SK-N-SH (cell line): ENCODE measurements at regions not wholly inside any gene's neighbourhood (a gene's known extent, or its start where the extent isn't known, plus 50 kb on each side); places are given as distances from the start of the nearest gene placed in this dataset.
"Not testable (repeated sequence)": the region's sequence is repeated elsewhere in the genome, so short reads cannot be mapped to it uniquely, and the experiment has no call there.

Experiments used
- CTCF ChIA-PET: fragments of 300-600, 350-600 bp; formaldehyde crosslinking; extraction: SDS; loops from one replicate; lab custom pipeline; 2021; lab: Yijun Ruan, JAX
- POLR2A ChIA-PET: fragments of 350-600 bp; sonication (Branson Sonifier 250); formaldehyde crosslinking; extraction: SDS; loops from one replicate; lab custom pipeline; 2020; ENCODE audit warnings: antibody characterized with exemption, inconsistent platforms; lab: Yijun Ruan, JAX
- DNase-seq: peaks from one replicate; pipeline ENCODE4 v3.0.0; 2012
- H2AFZ ChIP-seq: fragments of 200-600 bp; sonication (generic); 2 replicates; pipeline ENCODE4 v1.8.1; 2016; ENCODE audit warnings: antibody characterized with exemption, mild to moderate bottlenecking, low read depth
- H3F3A ChIP-seq: fragments of 200-600 bp; sonication (generic); replicated peaks from 2 replicates; pipeline ENCODE3; 2016; ENCODE audit warnings: antibody characterized with exemption, mild to moderate bottlenecking; ENCODE audit not compliant: insufficient read depth
- H3K27ac ChIP-seq, 2 experiments: fragments of 200-500 bp in 1 of 2; fragments of 200-600 bp in 1 of 2; sonication (Bioruptor generic) in 1 of 2; sonication (generic), shearing (Covaris generic) in 1 of 2; 2 replicates each; pipeline versions ENCODE4 v1.5.1 to v1.6.1; 2014 to 2016; ENCODE audit warnings: low read depth in 2 of 2, inconsistent platforms in 1 of 2, low read length in 1 of 2, mild to moderate bottlenecking in 1 of 2, mixed read lengths in 1 of 2
- H3K27me3 ChIP-seq: fragments of 200-600 bp; sonication (generic), shearing (Covaris generic); 2 replicates; pipeline ENCODE4 v1.6.1; 2016; ENCODE audit warnings: mixed run types; ENCODE audit not compliant: insufficient read depth
- H3K36me3 ChIP-seq, 2 experiments: fragments of 200-500 bp in 1 of 2; fragments of 200-600 bp in 1 of 2; sonication (Bioruptor generic) in 1 of 2; sonication (generic) in 1 of 2; replicated peaks in 1 of 2; 2 replicates each; pipeline versions ENCODE3 to v1.5.1; 2014 to 2016; ENCODE audit warnings: low read length in 1 of 2, mild to moderate bottlenecking in 1 of 2; ENCODE audit not compliant: insufficient read depth in 2 of 2, control insufficient read depth in 1 of 2
- H3K4me1 ChIP-seq, 2 experiments: fragments of 200-500 bp in 1 of 2; fragments of 200-600 bp in 1 of 2; sonication (Bioruptor generic) in 1 of 2; sonication (generic), shearing (Covaris generic) in 1 of 2; 2 replicates each; pipeline versions ENCODE4 v1.5.1 to v1.6.1; 2014 to 2016; ENCODE audit warnings: low read depth in 1 of 2, low read length in 1 of 2, mixed run types in 1 of 2; ENCODE audit not compliant: insufficient read depth in 2 of 2, control insufficient read depth in 1 of 2
- H3K4me2 ChIP-seq: fragments of 200-600 bp; sonication (generic), shearing (Covaris generic); 2 replicates; pipeline ENCODE4 v1.6.1; 2017; ENCODE audit warnings: mixed run types
- H3K4me3 ChIP-seq, 2 experiments: fragments of 200-500 bp in 1 of 2; fragments of 200-600 bp in 1 of 2; sonication (Bioruptor generic) in 1 of 2; sonication (generic), shearing (Covaris generic) in 1 of 2; 2 replicates each; pipeline versions ENCODE4 v1.5.1 to v1.8.1; 2014 to 2016; ENCODE audit warnings: low read depth in 2 of 2, inconsistent platforms in 1 of 2, low read length in 1 of 2, mild to moderate bottlenecking in 1 of 2, mixed read lengths in 1 of 2, moderate library complexity in 1 of 2
- H3K79me2 ChIP-seq: fragments of 200-600 bp; sonication (generic); 2 replicates; pipeline ENCODE4 v1.8.1; 2017; ENCODE audit warnings: mild to moderate bottlenecking; ENCODE audit not compliant: insufficient read depth
- H3K9ac ChIP-seq: fragments of 200-600 bp; sonication (generic); 2 replicates; pipeline ENCODE4 v1.6.1; 2017; ENCODE audit warnings: mixed run types
- H3K9me2 ChIP-seq: fragments of 200-600 bp; sonication (generic); 2 replicates; pipeline ENCODE4 v1.6.1; 2017; ENCODE audit warnings: mixed run types
- H3K9me3 ChIP-seq: fragments of 200-600 bp; sonication (generic); 2 replicates; pipeline ENCODE4 v1.6.1; 2017; ENCODE audit warnings: mixed run types, mild to moderate bottlenecking, moderate library complexity
- H4K20me1 ChIP-seq: fragments of 200-600 bp; sonication (generic); 2 replicates; pipeline ENCODE4 v1.6.1; 2017; ENCODE audit warnings: mild to moderate bottlenecking, mixed run types; ENCODE audit not compliant: insufficient read depth
- CHD2 ChIP-seq: fragments of 150-350 bp; IDR thresholded peaks from 2 replicates; pipeline ENCODE4 v1.6.1; 2018; ENCODE audit warnings: low read length; ENCODE audit not compliant: partially characterized antibody
- ELF1 ChIP-seq: IDR thresholded peaks from 2 replicates; pipeline ENCODE4 v1.4.0; 2012
- EP300 ChIP-seq, 2 experiments: IDR thresholded peaks; 2 replicates each; pipeline versions ENCODE4 v1.4.0 to v1.6.1; 2012; ENCODE audit warnings: borderline replicate concordance in 1 of 2, low read depth in 1 of 2, low read length in 1 of 2
- FOXJ3 ChIP-seq: sonication (generic); formaldehyde crosslinking; IDR thresholded peaks from 2 replicates; pipeline ENCODE4 v1.5.1; 2020; ENCODE audit warnings: mild to moderate bottlenecking, missing genetic modification reagents
- FOXM1 ChIP-seq: IDR thresholded peaks from 2 replicates; pipeline ENCODE4 v1.4.0; 2012; ENCODE audit warnings: low read depth, mild to moderate bottlenecking
- GATA2 ChIP-seq: sonication (generic); formaldehyde crosslinking; IDR thresholded peaks from 2 replicates; pipeline ENCODE4 v1.5.0; 2020; ENCODE audit warnings: mild to moderate bottlenecking, missing genetic modification reagents
- JUND ChIP-seq: IDR thresholded peaks from 2 replicates; pipeline ENCODE4 v1.4.0; 2012
- MEF2A ChIP-seq: IDR thresholded peaks from 2 replicates; pipeline ENCODE4 v1.4.0; 2012; ENCODE audit warnings: low read depth, borderline replicate concordance
- MXI1 ChIP-seq: IDR thresholded peaks from 2 replicates; pipeline ENCODE4 v1.6.1; 2012; ENCODE audit warnings: mild to moderate bottlenecking, low read depth, low read length, improper control_type of control experiment
- NFIC ChIP-seq: IDR thresholded peaks from 2 replicates; pipeline ENCODE4 v1.4.0; 2012; ENCODE audit warnings: borderline replicate concordance
- RAD21 ChIP-seq: IDR thresholded peaks from 2 replicates; pipeline ENCODE4 v1.6.1; 2012; ENCODE audit warnings: mild to moderate bottlenecking, low read length
- RCOR1 ChIP-seq: fragments of 150-350 bp; IDR thresholded peaks from 2 replicates; pipeline ENCODE4 v1.6.1; 2017; ENCODE audit warnings: antibody characterized with exemption, low read length
- RXRA ChIP-seq: IDR thresholded peaks from 2 replicates; pipeline ENCODE4 v1.4.0; 2012; ENCODE audit warnings: low read depth, mild to moderate bottlenecking, borderline replicate concordance
- TCF12 ChIP-seq: IDR thresholded peaks from 2 replicates; pipeline ENCODE4 v1.4.0; 2012
- YY1 ChIP-seq: IDR thresholded peaks from 2 replicates; pipeline ENCODE4 v1.4.0; 2012; ENCODE audit warnings: low read depth, mild to moderate bottlenecking
- WGBS: methylation state at CpG from one replicate; pipeline ENCODE4 v1.1.6; 2017; ENCODE audit warnings: low lambda C conversion rate; 5-methylcytosine and 5-hydroxymethylcytosine counted together
- TF ChIP-seq, protein P1 (sequence below): IDR thresholded peaks from 2 replicates; pipeline ENCODE4 v1.4.0; 2012; ENCODE audit warnings: low read depth, borderline replicate concordance
- TF ChIP-seq, protein P2 (sequence below): IDR thresholded peaks from 2 replicates; pipeline ENCODE4 v1.4.0; 2012; ENCODE audit warnings: low read depth, borderline replicate concordance
- TF ChIP-seq, protein P3 (sequence below): fragments of 200-600 bp; sonication (generic); IDR thresholded peaks from 2 replicates; pipeline ENCODE4 v1.6.1; 2017; ENCODE audit warnings: antibody characterized with exemption, mild to moderate bottlenecking, moderate library complexity

DNA sequence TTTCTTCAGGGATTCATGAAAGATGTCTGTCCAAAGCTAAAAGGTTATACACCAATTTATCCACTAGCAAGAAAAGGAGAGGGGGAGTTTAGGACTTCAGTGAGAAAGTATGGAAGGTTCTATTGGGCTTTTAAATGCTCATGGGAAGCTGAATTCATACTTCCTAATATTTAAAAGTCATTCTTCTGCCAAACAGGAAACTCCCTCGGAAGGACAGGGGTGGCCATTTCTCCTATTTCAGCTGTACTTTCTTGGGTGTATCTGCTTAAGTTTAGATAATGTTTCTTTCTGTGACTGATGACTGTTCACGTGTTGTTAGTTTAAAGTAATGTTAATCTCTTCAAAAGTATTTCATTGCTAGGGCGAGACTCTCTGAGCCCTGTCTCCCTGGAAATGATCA, 80.5 kb upstream of the IFNGR1 start:
- no peaks in the 10 kb centered on the region for H3K9me3 ChIP-seq
- H3K27me3 ChIP-seq, result no peaks in the 10 kb centered on the region; the same call in 1 of the 2 replicates
- no peaks in the 10 kb centered on the region for H3K79me2 ChIP-seq
- WGBS, result 21% methylated on average over 3 of the region's 3 CpGs
- no peaks in the 10 kb centered on the region for H3F3A ChIP-seq
- H3K9me2 ChIP-seq, result no peaks in the 10 kb centered on the region
- no peak overlapping the region for H3K9ac ChIP-seq
- no peaks in the 10 kb centered on the region for H3K4me1 ChIP-seq
- H3K36me3 ChIP-seq, result no peaks in the 10 kb centered on the region
- no peak overlapping the region for H3K27ac ChIP-seq
- no peak overlapping the region for H2AFZ ChIP-seq
- no peak overlapping the region for H3K4me2 ChIP-seq
- TF ChIP-seq FOXJ3 (CRISPR knock-in tag), result no peak
- no peak for TF ChIP-seq GATA2 (CRISPR knock-in tag)
- no peak for TF ChIP-seq ELF1
- no peak for TF ChIP-seq CHD2
- no peak for TF ChIP-seq NFIC
- no peak for TF ChIP-seq FOXM1
- no peaks in the 10 kb centered on the region for H4K20me1 ChIP-seq
- POLR2A ChIA-PET, result no interaction called here
- CTCF ChIA-PET, result interaction anchor here (1.0 to 3.0 kb wide), 3 partner anchors 10 to 28 kb away, joined by 3 to 10 read pairs (median 3); no protein-coding TSS in a partner anchor
- H3K4me3 ChIP-seq, result no peak overlapping the region
- DNase-seq, result no peak

DNA sequence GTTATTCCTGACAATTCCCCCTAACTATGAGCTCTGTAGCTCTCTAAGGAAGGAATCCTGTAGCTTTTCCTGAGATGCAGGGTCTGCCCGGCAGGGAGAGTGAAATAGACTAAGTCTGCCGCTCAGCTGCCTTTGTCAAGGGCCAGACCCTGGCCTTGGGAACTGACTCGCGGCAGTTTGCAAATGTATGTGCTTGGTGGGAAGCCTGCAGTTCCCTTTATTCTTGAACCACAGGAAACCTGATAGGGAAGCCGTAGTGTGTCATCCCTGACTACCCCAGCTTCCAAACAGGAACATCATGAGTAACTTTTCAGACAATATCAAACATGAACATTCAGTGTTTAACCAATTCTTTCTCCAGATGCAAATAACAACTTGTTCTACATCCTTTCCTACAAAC, 78.7 kb upstream of the IFNGR1 start:
- ChIA-PET POLR2A (no interaction called here), CTCF (interaction anchor here (1.2 to 3.0 kb wide), 3 partner anchors 10 to 26 kb away, joined by 3 to 10 read pairs (median 6); no protein-coding TSS in a partner anchor)
- Histone ChIP-seq H3K9ac (no peak overlapping the region), H3K4me1 (no peaks in the 10 kb centered on the region), H3K79me2 (no peaks in the 10 kb centered on the region), H3K27ac (no peak overlapping the region), H3F3A (no peaks in the 10 kb centered on the region), H4K20me1 (no peaks in the 10 kb centered on the region), H2AFZ (no peak overlapping the region), H3K27me3 (no peaks in the 10 kb centered on the region; the same call in 1 of the 2 replicates), H3K9me3 (no peaks in the 10 kb centered on the region), H3K9me2 (no peaks in the 10 kb centered on the region), H3K4me2 (no peak overlapping the region), H3K36me3 (no peaks in the 10 kb centered on the region), H3K4me3 (no peak overlapping the region)
- 26% methylated on average over 3 of the region's 5 CpGs for WGBS
- TF ChIP-seq MEF2A, result no peak
- TF ChIP-seq MXI1, result no peak
- TF ChIP-seq YY1, result no peak
- TF ChIP-seq, protein P1, sequence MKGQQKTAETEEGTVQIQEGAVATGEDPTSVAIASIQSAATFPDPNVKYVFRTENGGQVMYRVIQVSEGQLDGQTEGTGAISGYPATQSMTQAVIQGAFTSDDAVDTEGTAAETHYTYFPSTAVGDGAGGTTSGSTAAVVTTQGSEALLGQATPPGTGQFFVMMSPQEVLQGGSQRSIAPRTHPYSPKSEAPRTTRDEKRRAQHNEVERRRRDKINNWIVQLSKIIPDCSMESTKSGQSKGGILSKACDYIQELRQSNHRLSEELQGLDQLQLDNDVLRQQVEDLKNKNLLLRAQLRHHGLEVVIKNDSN, result no peak
- no peak for TF ChIP-seq GATA2 (CRISPR knock-in tag)
- no peak for TF ChIP-seq RCOR1
- TF ChIP-seq, protein P2, sequence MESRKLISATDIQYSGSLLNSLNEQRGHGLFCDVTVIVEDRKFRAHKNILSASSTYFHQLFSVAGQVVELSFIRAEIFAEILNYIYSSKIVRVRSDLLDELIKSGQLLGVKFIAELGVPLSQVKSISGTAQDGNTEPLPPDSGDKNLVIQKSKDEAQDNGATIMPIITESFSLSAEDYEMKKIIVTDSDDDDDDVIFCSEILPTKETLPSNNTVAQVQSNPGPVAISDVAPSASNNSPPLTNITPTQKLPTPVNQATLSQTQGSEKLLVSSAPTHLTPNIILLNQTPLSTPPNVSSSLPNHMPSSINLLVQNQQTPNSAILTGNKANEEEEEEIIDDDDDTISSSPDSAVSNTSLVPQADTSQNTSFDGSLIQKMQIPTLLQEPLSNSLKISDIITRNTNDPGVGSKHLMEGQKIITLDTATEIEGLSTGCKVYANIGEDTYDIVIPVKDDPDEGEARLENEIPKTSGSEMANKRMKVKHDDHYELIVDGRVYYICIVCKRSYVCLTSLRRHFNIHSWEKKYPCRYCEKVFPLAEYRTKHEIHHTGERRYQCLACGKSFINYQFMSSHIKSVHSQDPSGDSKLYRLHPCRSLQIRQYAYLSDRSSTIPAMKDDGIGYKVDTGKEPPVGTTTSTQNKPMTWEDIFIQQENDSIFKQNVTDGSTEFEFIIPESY, result no peak
- TF ChIP-seq EP300 (IDR thresholded peaks at IDR 0.05; ENCODE audit: borderline replicate concordance in 1 of 2, low read depth in 1 of 2, low read length in 1 of 2), result no peak
- no peak for TF ChIP-seq JUND
- TF ChIP-seq RXRA, result no peak
- TF ChIP-seq, protein P3, sequence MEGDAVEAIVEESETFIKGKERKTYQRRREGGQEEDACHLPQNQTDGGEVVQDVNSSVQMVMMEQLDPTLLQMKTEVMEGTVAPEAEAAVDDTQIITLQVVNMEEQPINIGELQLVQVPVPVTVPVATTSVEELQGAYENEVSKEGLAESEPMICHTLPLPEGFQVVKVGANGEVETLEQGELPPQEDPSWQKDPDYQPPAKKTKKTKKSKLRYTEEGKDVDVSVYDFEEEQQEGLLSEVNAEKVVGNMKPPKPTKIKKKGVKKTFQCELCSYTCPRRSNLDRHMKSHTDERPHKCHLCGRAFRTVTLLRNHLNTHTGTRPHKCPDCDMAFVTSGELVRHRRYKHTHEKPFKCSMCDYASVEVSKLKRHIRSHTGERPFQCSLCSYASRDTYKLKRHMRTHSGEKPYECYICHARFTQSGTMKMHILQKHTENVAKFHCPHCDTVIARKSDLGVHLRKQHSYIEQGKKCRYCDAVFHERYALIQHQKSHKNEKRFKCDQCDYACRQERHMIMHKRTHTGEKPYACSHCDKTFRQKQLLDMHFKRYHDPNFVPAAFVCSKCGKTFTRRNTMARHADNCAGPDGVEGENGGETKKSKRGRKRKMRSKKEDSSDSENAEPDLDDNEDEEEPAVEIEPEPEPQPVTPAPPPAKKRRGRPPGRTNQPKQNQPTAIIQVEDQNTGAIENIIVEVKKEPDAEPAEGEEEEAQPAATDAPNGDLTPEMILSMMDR, result no peak
- no peak for TF ChIP-seq FOXM1
- TF ChIP-seq RAD21, result no peak
- TF ChIP-seq TCF12, result no peak
- no peak for TF ChIP-seq NFIC
- TF ChIP-seq ELF1, result no peak
- DNase-seq, result no peak

DNA sequence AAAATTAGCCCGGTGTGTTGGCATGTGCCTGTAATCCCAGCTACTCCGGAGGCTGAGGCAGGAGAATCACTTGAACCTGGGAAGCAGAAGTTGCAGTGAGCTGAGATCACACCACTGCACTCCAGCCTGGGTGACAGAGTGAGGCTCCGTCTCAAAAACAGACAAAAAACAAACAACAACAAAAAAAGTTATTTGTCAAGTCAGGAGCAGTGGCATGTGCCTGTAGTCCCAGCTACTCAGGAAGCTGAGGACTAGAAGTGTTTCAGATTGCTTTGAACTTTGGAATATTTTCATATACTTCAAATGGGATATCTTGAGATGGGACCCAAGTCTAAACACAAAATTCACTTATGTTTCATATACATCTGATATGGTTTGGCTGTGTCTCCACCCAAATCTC, 73.1 kb upstream of the IFNGR1 start:
- CTCF ChIA-PET, result interaction anchor here (0.9 to 1.8 kb wide), 5 partner anchors 11 to 26 kb away, joined by 3 to 8 read pairs (median 4); no protein-coding TSS in a partner anchor
- POLR2A ChIA-PET, H3K4me3 ChIP-seq, H2AFZ ChIP-seq, H3K36me3 ChIP-seq, H3K9me3 ChIP-seq, H3K9me2 ChIP-seq, H3K27ac ChIP-seq, H3K4me1 ChIP-seq, H3K4me2 ChIP-seq, H4K20me1 ChIP-seq, DNase-seq, H3F3A ChIP-seq, H3K27me3 ChIP-seq, H3K79me2 ChIP-seq, H3K9ac ChIP-seq: not testable (repeated sequence)
- 5% methylated on average over 3 of the region's 3 CpGs for whole genome bisulfite sequencing
